ENCODE measurements at regions not wholly inside any gene's neighbourhood (a gene's known extent, or its start where the extent isn't known, plus 50 kb on each side); places are given as distances from the start of the nearest gene placed in this dataset.

- TF ChIP-seq, protein P1, sequence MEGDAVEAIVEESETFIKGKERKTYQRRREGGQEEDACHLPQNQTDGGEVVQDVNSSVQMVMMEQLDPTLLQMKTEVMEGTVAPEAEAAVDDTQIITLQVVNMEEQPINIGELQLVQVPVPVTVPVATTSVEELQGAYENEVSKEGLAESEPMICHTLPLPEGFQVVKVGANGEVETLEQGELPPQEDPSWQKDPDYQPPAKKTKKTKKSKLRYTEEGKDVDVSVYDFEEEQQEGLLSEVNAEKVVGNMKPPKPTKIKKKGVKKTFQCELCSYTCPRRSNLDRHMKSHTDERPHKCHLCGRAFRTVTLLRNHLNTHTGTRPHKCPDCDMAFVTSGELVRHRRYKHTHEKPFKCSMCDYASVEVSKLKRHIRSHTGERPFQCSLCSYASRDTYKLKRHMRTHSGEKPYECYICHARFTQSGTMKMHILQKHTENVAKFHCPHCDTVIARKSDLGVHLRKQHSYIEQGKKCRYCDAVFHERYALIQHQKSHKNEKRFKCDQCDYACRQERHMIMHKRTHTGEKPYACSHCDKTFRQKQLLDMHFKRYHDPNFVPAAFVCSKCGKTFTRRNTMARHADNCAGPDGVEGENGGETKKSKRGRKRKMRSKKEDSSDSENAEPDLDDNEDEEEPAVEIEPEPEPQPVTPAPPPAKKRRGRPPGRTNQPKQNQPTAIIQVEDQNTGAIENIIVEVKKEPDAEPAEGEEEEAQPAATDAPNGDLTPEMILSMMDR (IDR thresholded peaks at IDR 0.05), result no peak
- no peak for TF ChIP-seq POLR2A (IDR thresholded peaks at IDR 0.05)
- no peak for TF ChIP-seq POLR2AphosphoS5 (IDR thresholded peaks at IDR 0.05)
Observed at GRCh38 chr16:59164461-59164860, 430.3 kb upstream of the GOT2 start.

Measured in prostate gland (tissue), 2 donors.